Adrenal gland (tissue), 5 donors: ENCODE measurements at regions not wholly inside any gene's neighbourhood (a gene's known extent, or its start where the extent isn't known, plus 50 kb on each side); places are given as distances from the start of the nearest gene placed in this dataset.

Experiments used
- POLR2A ChIP-seq, 2 donors: fragments of 450-650 bp; IDR thresholded peaks; one replicate each; pipeline ENCODE4 v1.6.1; 2017; ENCODE audit warnings: antibody characterized with exemption in 2 of 2, mild to moderate bottlenecking in 2 of 2, moderate library complexity in 1 of 2
- TF ChIP-seq, protein P1 (sequence below), 6 experiments: fragments of 450-650 bp in 4 of 6; fragments of 200-600 bp in 2 of 6; sonication (generic) in 1 of 6; IDR thresholded peaks; 1 replicate in 5 of 6; 2 replicates in 1 of 6; pipeline versions ENCODE4 v1.5.1 to v1.8.0; 2016 to 2021; ENCODE audit warnings: antibody characterized with exemption in 6 of 6, mild to moderate bottlenecking in 2 of 6, moderate library complexity in 1 of 6
- donor health status: DM: no; HTN: no; CAD: no.

DNA sequence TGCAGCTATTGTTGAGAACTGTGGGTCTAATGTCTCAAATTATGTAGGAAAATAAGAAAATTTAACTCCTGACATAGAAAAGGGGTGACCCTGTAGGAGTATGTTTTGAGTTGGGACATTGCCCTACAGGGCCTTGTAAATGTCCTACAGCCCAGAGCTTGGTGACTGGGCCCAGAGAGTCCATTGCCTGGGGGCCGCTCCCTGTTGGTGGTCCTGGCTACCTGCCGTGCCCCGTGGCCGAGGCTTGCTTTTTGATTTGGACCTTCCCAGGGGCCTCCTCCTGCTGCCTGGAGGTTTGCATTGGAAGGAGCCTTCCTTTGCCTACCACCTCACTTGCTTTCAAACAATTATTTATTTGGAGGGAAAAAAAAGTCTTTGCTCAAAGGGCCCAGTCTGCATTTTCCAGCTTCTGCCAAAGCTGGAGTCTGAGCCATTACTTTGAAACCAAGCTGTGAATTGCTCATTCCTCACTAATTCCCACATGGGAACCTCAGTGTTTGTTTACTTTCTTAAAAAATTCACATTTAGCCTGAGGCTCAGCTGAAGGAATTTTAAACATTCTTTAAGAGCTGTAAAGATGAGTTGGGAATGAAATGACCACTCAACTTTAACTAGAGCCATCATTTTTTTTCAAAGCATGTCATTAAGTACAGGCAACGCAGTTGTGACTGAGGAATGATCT lies 355.0 kb downstream of the GLRX3 start:
- TF ChIP-seq, protein P1, sequence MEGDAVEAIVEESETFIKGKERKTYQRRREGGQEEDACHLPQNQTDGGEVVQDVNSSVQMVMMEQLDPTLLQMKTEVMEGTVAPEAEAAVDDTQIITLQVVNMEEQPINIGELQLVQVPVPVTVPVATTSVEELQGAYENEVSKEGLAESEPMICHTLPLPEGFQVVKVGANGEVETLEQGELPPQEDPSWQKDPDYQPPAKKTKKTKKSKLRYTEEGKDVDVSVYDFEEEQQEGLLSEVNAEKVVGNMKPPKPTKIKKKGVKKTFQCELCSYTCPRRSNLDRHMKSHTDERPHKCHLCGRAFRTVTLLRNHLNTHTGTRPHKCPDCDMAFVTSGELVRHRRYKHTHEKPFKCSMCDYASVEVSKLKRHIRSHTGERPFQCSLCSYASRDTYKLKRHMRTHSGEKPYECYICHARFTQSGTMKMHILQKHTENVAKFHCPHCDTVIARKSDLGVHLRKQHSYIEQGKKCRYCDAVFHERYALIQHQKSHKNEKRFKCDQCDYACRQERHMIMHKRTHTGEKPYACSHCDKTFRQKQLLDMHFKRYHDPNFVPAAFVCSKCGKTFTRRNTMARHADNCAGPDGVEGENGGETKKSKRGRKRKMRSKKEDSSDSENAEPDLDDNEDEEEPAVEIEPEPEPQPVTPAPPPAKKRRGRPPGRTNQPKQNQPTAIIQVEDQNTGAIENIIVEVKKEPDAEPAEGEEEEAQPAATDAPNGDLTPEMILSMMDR (IDR thresholded peaks at IDR 0.05): no peak
- no peak for TF ChIP-seq POLR2A (IDR thresholded peaks at IDR 0.05)
